CD4-positive, alpha-beta T cell treated with Interleukin-10 for 1 hour (primary cell): ENCODE measurements at regions not wholly inside any gene's neighbourhood (a gene's known extent, or its start where the extent isn't known, plus 50 kb on each side); places are given as distances from the start of the nearest gene placed in this dataset.
"Not testable (repeated sequence)": the region's sequence is repeated elsewhere in the genome, so short reads cannot be mapped to it uniquely, and the experiment has no call there.

Experiments
- DNase-seq: peaks from one replicate; pipeline ENCODE4 v3.0.0-alpha.2; 2020

- DNase-seq: no peak
These were observed 221.8 kb downstream of the SPP2 start for GRCh38 chr2:234272069-234272850.

- no peak for DNase-seq
These were observed 220.8 kb downstream of the SPP2 start for GRCh38 chr2:234271338-234271737.

GRCh38 chr2:234269769-234270204 lies 219.3 kb downstream of the SPP2 start:
- DNase-seq: no peak

GRCh38 chr2:234267534-234267933 lies 217.0 kb downstream of the SPP2 start:
- DNase-seq: no peak

- DNase-seq: no peak
These were observed 216.4 kb downstream of the SPP2 start for GRCh38 chr2:234266952-234267351.

- DNase-seq: no peak
These were observed 214.7 kb downstream of the SPP2 start for GRCh38 chr2:234265206-234265605.

- DNase-seq: no peak
These were observed 211.2 kb downstream of the SPP2 start for GRCh38 chr2:234261736-234262135.

- no peak for DNase-seq
These were observed 208.9 kb downstream of the SPP2 start for GRCh38 chr2:234259440-234259839.

GRCh38 chr2:234258562-234259141 lies 208.2 kb downstream of the SPP2 start:
- DNase-seq: no peak

- no peak for DNase-seq
These were observed 207.5 kb downstream of the SPP2 start for GRCh38 chr2:234257859-234258561.

GRCh38 chr2:234256516-234256915 lies 206.0 kb downstream of the SPP2 start:
- DNase-seq: no peak

GRCh38 chr2:234254783-234255521 lies 204.4 kb downstream of the SPP2 start:
- no peak for DNase-seq

GRCh38 chr2:234252772-234253171 lies 202.3 kb downstream of the SPP2 start:
- no peak for DNase-seq

GRCh38 chr2:234251326-234252271 lies 201.1 kb downstream of the SPP2 start:
- DNase-seq: no peak

GRCh38 chr2:234250926-234251325 lies 200.4 kb downstream of the SPP2 start:
- DNase-seq: no peak

- no peak for DNase-seq
These were observed 199.4 kb downstream of the SPP2 start for GRCh38 chr2:234249873-234250272.

- no peak for DNase-seq
These were observed 198.7 kb downstream of the SPP2 start for GRCh38 chr2:234249034-234249735.

GRCh38 chr2:234248213-234248710 lies 197.8 kb downstream of the SPP2 start:
- not testable (repeated sequence) for DNase-seq

- no peak for DNase-seq
These were observed 197.1 kb downstream of the SPP2 start for GRCh38 chr2:234247453-234248180.

GRCh38 chr2:234245945-234246344 lies 195.4 kb downstream of the SPP2 start:
- no peak for DNase-seq
